MM.1S (cell line): ENCODE measurements at regions not wholly inside any gene's neighbourhood (a gene's known extent, or its start where the extent isn't known, plus 50 kb on each side); places are given as distances from the start of the nearest gene placed in this dataset.

Source experiments
- DNase-seq: peaks from one replicate; pipeline ENCODE4 v3.0.0-alpha.2; 2015
- H2AFZ ChIP-seq: fragments of 300-600 bp; sonication (generic); 2 replicates; pipeline ENCODE4 v1.6.0; 2016; ENCODE audit warnings: antibody characterized with exemption, low read length
- H3F3A ChIP-seq: fragments of 300-600 bp; sonication (generic); 2 replicates; pipeline ENCODE4 v1.6.1; 2016; ENCODE audit warnings: mild to moderate bottlenecking, antibody characterized with exemption, low read length, moderate library complexity, mixed read lengths; ENCODE audit not compliant: insufficient read depth
- H3K27ac ChIP-seq: fragments of 300-600 bp; sonication (generic); 2 replicates; pipeline ENCODE4 v1.5.1; 2016; ENCODE audit warnings: mild to moderate bottlenecking, low read length
- H3K27me3 ChIP-seq: fragments of 300-600 bp; sonication (generic); replicated peaks from 2 replicates; pipeline ENCODE4 v1.6.0; 2016; ENCODE audit warnings: low read length; ENCODE audit not compliant: insufficient read depth
- H3K36me3 ChIP-seq: fragments of 300-600 bp; sonication (generic); replicated peaks from 2 replicates; pipeline ENCODE4 v1.6.1; 2016; ENCODE audit warnings: mild to moderate bottlenecking, low read length, mixed read lengths; ENCODE audit not compliant: insufficient read depth
- H3K4me1 ChIP-seq: fragments of 300-600 bp; sonication (generic); 2 replicates; pipeline ENCODE4 v1.6.1; 2016; ENCODE audit warnings: low read length, mixed read lengths
- H3K4me2 ChIP-seq: fragments of 300-600 bp; sonication (generic); 2 replicates; pipeline ENCODE4 v1.6.0; 2016; ENCODE audit warnings: low read depth, low read length
- H3K4me3 ChIP-seq: fragments of 300-600 bp; sonication (generic); 2 replicates; pipeline ENCODE4 v1.5.1; 2016; ENCODE audit warnings: low read length, mixed read lengths
- H3K79me2 ChIP-seq: fragments of 300-600 bp; sonication (generic); 2 replicates; pipeline ENCODE4 v1.6.1; 2016; ENCODE audit warnings: mixed run types, low read length, mixed read lengths
- H3K9ac ChIP-seq: fragments of 300-600 bp; sonication (generic); 2 replicates; pipeline ENCODE4 v1.6.1; 2016; ENCODE audit warnings: low read length, mixed read lengths
- H3K9me2 ChIP-seq: fragments of 300-600 bp; sonication (generic); replicated peaks from 2 replicates; pipeline ENCODE4 v1.6.1; 2016; ENCODE audit warnings: mild to moderate bottlenecking, low read length, mixed read lengths; ENCODE audit not compliant: insufficient read depth
- H3K9me3 ChIP-seq: fragments of 300-600 bp; sonication (generic); replicated peaks from 2 replicates; pipeline ENCODE4 v1.6.1; 2016; ENCODE audit warnings: mild to moderate bottlenecking, low read length, mixed read lengths; ENCODE audit not compliant: insufficient read depth
- H4K20me1 ChIP-seq: fragments of 300-600 bp; sonication (generic); 2 replicates; pipeline ENCODE4 v1.6.1; 2016; ENCODE audit warnings: mild to moderate bottlenecking, low read length, moderate library complexity, mixed read lengths; ENCODE audit not compliant: insufficient read depth
- CTCF ChIP-seq: fragments of 300-600 bp; sonication (generic); IDR thresholded peaks from 2 replicates; pipeline ENCODE4 v1.5.1; 2016; ENCODE audit warnings: antibody characterized with exemption, low read length, mixed read lengths
- EZH2 ChIP-seq: fragments of 300-600 bp; sonication (generic); optimal IDR thresholded peaks from 2 replicates; pipeline ENCODE3; 2017; ENCODE audit warnings: low read depth, mild to moderate bottlenecking, antibody characterized with exemption, low read length, mixed read lengths
- EZH2phosphoT487 ChIP-seq: fragments of 300-600 bp; sonication (generic); IDR thresholded peaks from 2 replicates; pipeline ENCODE4 v1.6.1; 2018; ENCODE audit warnings: antibody characterized with exemption, low read length

GRCh38 chr6:9503111-9503761 lies 911.6 kb downstream of the TFAP2A start:
- Histone ChIP-seq H3K36me3 (no peaks in the 10 kb centered on the region), H3K27me3 (no peaks in the 10 kb centered on the region), H3F3A (no peaks in the 10 kb centered on the region), H3K9me3 (no peaks in the 10 kb centered on the region), H4K20me1 (no peaks in the 10 kb centered on the region), H3K4me2 (no peak overlapping the region), H3K27ac (no peak overlapping the region), H3K4me1 (peaks cover 6% of the 10 kb centered on the region), H3K9me2 (no peaks in the 10 kb centered on the region), H3K9ac (no peak overlapping the region), H3K4me3 (no peak overlapping the region), H2AFZ (no peak overlapping the region), H3K79me2 (no peaks in the 10 kb centered on the region)
- no peak for DNase-seq
- no peak for TF ChIP-seq EZH2
- no peak for TF ChIP-seq EZH2phosphoT487
- TF ChIP-seq CTCF: no peak

DNA sequence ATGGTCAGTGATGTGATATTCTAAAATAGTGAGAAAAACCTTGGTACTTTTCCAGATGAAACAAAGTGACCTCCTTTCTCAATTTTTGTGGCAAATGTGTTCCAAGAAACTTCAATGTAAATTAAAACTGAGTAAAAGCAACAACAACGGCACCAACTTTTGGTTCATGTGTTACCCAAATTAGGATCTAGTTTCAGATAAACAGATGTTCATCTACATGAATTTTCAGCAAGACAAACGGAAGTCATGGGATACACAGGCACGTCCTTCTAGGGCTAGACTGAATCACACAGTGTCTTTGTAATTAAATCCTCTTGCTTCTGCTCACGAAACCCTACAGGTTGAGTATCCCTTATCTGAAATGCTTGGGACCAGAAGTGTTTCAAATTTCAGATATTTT lies 915.2 kb downstream of the TFAP2A start:
- no peak for TF ChIP-seq EZH2
- no peak for TF ChIP-seq CTCF
- TF ChIP-seq EZH2phosphoT487: no peak
- Histone ChIP-seq H3K27ac (peak overlapping the region; percentile 26; the same call in 1 of the 2 replicates), H3K9me3 (no peaks in the 10 kb centered on the region)

GRCh38 chr6:9496837-9497236 lies 918.0 kb downstream of the TFAP2A start:
- Histone ChIP-seq H3K27ac (no peak overlapping the region), H3K4me3 (no peak overlapping the region), H3K27me3 (no peaks in the 10 kb centered on the region), H3K9me2 (no peaks in the 10 kb centered on the region), H3K4me1 (peaks cover 6% of the 10 kb centered on the region), H3K9me3 (no peaks in the 10 kb centered on the region), H3K4me2 (no peak overlapping the region), H4K20me1 (no peaks in the 10 kb centered on the region), H3K79me2 (no peaks in the 10 kb centered on the region), H2AFZ (no peak overlapping the region), H3K36me3 (no peaks in the 10 kb centered on the region), H3K9ac (no peak overlapping the region), H3F3A (no peaks in the 10 kb centered on the region)
- no peak for DNase-seq
- TF ChIP-seq EZH2phosphoT487: no peak
- no peak for TF ChIP-seq CTCF
- no peak for TF ChIP-seq EZH2

More for the DNA sequence above, 915.2 kb downstream of the TFAP2A start:
- Histone ChIP-seq H3K4me2 (peak overlapping the region; percentile 4; the same call in 1 of the 2 replicates), H4K20me1 (no peaks in the 10 kb centered on the region), H3K4me1 (peaks cover 6% of the 10 kb centered on the region), H3K27me3 (no peaks in the 10 kb centered on the region), H3K9me2 (no peaks in the 10 kb centered on the region), H3K4me3 (no peak overlapping the region), H2AFZ (peak overlapping the region; percentile 10; the same call in 1 of the 2 replicates), H3K9ac (no peak overlapping the region), H3K36me3 (no peaks in the 10 kb centered on the region), H3F3A (no peaks in the 10 kb centered on the region), H3K79me2 (no peaks in the 10 kb centered on the region)
- peak; percentile 71 for DNase-seq
